GM19452 (cell line): ENCODE measurements at regions not wholly inside any gene's neighbourhood (a gene's known extent, or its start where the extent isn't known, plus 50 kb on each side); places are given as distances from the start of the nearest gene placed in this dataset.
"Not testable (repeated sequence)": the region's sequence is repeated elsewhere in the genome, so short reads cannot be mapped to it uniquely, and the experiment has no call there.

ENCODE experiments used
- ATAC-seq: cut with Tn5 transposase; IDR thresholded peaks from one replicate; pipeline ENCODE4 v1.9.1; 2021; ENCODE audit not compliant: unreplicated experiment

DNA sequence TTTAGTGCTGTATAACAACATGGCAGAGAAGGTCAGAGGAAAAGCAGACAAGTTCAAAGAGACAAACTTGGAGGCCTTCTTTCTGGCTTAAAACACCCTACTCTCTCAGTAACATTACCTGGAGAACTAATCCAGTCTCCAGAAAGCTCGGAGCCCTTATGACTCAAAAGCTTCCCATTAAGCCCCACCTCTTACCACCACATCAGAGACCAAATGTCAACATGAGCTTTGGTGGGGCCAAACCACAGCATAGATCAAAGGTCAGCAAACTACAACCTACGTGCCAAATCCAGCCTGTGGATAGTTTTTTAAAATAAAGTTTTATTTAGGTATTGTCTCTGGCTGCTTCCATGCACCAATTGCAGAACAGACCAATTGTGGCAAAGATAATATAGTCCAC, 589.9 kb downstream of the DNAH5 start:
- ATAC-seq, result no peak

DNA sequence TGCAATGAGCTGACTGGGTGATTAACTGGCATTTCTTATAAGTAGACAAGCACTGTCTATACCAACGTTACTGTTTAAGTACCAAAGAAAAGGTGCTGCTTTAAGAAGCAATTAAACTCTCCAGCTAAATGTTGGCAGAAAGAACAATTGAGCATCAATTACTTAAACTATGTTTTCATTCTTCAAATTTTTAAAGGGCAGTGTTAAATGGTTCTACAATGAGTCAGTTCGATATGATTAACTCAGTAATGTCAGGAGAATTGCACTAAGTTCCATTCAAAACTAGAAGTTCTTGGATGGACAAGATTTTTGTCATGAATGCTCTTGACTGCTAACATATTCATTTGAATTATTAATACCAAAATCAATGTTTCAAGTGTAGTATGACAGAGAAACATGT, 593.7 kb downstream of the DNAH5 start:
- no peak for ATAC-seq

DNA sequence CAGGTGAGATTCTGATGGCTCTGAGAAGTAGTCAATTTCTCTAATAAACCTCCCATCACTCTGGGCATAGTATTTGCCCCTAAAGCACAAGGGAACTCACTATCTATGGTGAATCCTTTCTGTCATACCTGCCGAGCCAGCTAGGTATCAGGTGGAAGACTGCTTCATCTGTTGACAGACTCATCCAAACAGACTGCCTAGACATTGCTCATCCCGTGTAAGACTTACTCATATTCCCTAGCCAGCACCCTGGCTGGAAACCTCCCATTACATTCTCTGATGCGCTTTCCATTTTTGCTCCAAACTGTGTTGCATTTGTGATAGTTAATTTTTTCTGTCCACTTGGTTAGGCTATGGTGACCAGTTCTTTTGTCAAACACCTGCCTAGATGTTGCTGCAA, 595.9 kb downstream of the DNAH5 start:
- ATAC-seq, result no peak

DNA sequence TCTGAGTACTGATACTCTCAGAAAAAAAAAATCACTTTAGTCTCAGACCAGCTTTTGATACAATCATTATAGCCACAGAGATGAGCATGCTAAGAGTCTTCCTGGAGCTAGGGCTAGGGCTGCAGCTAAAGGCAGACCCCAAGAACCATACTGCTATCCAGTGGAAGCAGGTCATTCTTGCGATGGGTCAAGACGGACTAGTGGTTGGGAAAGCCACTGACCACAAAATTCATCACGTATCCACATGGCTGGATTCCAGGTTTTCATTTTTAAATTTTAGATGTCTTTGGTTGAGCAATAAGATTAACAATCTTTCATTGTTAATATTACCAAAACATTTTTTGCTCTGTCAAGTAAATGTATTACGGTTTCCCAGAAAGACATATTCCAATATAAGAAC, 598.1 kb downstream of the DNAH5 start:
- no peak for ATAC-seq

DNA sequence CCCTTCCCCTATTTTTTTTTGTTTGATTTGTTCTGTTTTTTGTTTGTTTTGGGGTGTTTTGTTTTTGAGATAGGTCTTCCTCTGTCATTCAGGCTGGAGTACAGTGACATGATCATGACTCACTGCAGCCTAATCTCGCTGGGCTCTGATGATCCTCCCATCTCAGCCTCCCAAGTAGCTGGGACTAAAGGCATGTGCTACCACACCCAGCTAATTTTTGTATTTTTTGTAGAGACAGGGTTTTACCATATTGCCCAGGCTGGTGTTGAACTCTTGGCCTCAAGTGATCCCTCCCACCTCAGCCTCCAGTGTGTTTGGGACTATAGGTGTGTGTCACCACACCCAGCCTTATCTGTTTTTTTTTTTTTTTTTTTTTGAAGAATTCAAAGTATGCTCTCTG, 605.4 kb downstream of the DNAH5 start:
- ATAC-seq, result no peak

DNA sequence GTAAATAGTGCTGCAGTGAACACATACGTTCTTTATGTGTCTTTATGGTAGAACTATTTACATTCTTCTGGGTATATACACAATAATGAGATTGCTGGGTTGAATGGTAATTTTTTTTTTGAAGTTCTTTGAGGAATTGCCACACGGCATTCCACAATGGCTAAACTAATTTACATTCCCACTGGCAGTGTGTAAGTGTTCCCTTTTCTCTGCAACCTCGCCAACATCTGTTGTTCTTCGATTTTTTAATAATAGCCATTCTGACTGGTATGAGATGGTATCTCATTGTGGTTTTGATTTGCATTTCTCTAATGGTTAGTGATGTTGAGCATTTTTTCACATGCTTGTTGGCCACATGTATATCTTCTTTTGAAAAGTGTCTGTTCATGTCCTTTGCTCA, 609.5 kb downstream of the DNAH5 start:
- not testable (repeated sequence) for ATAC-seq

DNA sequence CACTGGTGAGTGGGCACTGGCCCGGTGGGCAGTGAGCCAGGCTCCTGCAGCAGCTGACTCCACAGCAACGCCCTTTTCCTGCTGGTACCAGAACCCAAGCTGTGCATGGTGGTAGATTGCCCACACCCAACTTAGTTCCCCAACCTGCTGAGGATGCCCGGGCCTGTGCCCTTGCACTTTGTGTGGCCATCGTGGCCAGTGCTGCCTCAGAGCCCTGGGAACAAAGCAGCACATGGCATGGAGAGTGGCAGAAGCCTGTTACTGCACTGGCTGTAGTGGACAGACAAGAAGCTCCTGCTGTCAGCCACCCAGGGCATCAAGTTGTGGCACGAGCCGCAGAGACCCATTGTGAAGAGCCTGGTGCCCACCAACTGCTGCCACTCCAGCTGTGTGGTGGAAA, 612.9 kb downstream of the DNAH5 start:
- ATAC-seq, result no peak

DNA sequence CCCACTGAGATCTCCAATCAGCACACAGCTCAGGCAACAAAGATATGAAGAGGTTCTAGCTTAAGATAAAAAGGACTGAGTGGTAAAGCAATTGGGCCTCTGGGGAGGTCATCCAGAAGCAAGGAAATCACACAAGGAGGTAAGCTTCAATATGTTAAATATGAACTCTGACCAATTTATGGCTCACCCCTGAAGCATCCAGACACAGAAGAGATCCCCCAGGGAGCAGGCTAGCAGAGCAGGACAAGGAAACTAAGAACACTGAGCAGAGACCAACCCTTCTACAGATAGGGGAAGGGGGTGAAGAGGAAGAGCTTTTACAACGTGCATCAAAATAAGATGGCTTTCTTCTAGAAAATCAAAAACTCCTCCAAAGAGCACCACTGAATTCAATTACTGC, 616.2 kb downstream of the DNAH5 start:
- ATAC-seq, result no peak

DNA sequence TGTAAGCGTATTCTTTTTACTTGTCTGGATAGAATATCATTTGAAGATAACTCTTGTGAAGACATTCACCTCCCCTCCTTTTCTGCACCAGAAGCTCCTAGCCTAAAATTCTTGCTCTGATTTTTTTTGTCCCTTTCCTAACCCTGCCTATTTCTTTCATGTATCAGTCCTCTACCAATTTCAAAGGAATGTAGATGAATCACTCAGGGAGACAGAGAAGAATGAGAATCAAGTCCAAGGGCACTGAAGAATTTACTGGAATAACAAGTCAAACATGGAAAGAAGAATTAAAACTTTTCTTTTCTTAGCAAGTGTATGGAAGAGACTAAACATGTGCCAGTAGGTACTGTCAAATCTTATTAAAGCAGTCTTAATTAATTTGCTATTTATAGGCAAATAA, 618.7 kb downstream of the DNAH5 start:
- no peak for ATAC-seq

DNA sequence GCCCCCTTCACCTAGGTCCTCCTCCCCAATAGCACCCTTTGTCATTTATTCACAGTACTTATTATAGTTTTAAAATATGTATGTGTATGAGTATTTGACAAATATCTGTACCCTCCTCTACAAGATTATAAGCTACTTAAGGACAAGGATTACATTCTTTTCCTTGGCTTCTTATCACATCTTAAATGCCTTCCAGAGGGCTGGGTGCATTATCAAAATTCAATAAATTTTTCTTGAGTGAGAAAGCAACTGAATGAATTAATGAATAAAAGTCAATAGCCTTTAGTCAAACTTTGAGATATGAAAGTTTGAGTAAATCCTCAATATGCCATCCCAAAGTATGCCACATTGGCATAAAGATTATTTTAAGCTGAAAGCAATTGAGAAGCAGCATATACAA, 621.7 kb downstream of the DNAH5 start:
- no peak for ATAC-seq

DNA sequence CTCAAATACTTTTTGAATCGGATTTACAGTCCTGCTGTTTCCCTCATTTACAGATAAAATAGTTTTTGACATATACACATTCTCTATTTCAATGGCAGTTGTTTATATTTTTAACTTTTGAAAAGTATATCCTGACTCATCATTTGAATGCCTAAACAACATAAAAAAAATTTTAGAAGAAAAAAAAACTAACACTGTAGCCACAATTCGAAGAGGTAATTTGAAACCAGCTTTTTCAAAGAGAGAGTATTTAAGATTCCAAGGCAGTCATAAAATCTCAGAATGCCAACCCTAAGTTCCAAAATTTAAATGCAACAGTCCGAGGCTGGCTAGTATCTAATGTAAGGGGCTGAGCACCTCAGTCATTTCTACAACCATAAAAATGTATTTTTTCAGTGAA, 626.8 kb downstream of the DNAH5 start:
- ATAC-seq, result no peak

DNA sequence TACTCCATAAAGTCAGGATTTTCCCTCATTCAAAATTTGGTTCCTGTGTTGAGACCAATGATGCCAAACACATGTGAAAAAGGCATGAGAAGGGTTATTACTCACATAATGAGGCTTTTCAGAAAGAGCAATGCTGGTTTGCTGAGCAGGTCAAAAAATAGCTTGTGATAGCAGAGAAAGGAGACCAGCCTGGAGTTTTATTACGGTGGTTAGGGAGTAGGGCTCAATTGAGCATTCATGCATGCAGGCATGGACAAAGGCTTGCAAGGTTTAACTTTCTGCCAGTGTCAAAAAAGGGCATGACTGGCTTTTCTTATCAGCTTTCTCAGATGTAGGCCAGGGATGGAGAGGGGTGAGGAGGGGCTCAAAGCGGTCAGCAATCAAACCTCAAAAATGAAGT, 628.3 kb downstream of the DNAH5 start:
- ATAC-seq, result no peak

DNA sequence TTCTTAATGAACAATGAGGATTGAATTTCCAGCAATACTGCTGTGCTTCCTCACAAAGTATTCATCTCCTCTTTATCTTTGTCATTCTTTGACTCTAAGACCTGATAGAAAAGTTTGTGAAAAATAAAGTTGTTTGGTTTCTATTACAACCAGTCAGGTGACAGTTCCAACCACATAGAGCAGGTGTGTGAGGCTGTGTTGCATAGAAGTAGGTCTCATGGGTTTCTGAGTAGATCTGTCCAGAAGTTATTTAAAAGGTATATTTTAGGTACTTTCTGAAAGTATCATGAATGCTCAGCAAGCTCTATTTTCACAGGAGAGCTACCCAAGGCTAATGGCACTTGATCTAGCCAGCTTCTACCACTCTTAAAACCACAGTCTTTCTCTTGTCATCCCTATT, 637.0 kb downstream of the DNAH5 start:
- ATAC-seq, result no peak

DNA sequence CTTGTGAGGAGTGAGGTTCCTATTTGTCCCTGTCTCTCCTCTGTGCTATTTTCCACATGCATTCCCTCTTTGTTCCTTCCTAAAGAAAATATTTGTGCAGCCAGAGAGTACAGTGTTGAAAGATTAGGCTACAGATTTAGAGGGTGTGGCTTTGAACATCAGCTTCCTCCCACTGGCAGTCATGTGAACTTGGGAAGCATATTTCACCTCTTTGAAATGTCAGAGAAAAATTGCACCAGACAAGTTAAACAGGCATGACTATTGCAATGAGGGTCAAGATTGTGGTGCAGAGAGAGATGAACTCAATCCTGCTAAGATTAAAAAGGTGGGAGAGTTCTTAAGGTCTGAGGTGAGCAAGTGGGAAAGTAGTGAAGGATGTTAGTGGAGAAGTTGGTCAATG, 641.0 kb downstream of the DNAH5 start:
- no peak for ATAC-seq

DNA sequence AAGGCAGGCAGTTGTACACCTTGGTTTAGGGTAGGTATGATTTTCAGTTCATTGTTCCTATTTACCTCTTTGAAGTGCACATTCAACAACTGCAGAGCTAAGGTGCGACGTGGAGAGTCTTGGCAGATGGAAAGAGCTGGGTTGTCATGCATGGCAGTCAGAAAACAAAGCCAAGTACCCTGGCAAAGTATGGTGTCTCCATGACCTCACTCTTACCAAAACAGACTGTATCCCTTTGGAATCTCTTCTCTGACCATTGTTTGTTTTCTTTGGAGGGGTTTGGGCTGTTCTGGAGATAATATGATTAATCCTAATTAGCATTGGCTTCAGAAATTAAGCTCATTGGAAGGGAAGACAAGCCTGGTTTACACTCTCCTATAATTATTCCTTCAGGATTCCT, 665.7 kb downstream of the DNAH5 start:
- ATAC-seq, result no peak

DNA sequence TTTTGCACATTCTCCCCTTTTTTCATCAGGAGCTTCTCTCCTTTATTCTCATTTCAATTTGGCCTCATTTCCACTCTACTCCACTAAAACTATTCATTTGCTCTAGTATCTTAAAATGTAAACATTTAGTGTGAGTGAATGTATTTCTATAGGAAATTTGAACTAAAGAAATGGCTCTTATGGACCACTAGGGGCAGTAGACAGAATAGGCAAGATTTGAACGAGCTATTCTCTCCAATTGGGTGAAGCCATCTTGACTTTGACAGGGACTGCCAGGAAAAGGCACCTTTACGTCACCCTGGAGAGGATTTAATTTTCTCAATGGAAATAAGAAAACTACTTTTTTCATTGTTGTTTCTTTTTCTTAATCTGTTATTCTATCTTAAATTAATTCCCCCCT, 666.3 kb downstream of the DNAH5 start:
- no peak for ATAC-seq

DNA sequence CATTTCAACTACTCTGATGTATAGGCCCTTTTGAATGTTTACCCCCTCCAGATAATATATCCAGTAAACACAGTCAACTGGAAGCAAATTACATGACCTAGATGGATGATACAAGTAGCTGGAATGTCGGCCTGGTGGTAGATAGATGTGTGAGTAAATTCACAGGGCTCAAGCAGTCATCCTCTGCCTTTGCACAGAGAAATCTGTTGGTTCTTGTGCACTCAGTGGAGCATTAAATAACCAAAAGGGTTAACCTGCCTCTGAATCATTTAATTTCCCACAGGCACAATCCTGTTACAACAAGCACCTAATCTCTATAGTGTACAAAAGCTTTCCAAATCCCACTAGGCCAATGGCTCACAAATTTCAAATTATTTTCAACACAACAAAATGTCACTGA, 668.3 kb downstream of the DNAH5 start:
- no peak for ATAC-seq

DNA sequence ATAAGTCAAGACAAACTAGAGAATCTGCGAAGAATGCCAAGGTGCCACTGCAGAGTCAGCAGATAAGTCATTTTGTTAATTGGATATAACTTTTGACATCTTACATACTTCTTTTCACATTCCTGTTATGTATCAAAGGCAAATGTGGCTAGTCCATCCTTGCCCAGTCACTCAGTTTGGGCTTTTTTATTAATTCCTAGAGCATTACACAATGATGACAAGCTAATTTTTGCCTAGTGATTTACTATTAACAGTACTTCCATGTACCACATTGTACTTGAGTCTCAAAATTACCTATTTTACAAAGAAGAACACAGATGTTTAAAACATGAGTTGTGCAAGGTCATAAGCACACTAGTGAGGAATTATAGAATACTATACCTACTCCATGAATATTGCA, 680.8 kb downstream of the DNAH5 start:
- no peak for ATAC-seq

DNA sequence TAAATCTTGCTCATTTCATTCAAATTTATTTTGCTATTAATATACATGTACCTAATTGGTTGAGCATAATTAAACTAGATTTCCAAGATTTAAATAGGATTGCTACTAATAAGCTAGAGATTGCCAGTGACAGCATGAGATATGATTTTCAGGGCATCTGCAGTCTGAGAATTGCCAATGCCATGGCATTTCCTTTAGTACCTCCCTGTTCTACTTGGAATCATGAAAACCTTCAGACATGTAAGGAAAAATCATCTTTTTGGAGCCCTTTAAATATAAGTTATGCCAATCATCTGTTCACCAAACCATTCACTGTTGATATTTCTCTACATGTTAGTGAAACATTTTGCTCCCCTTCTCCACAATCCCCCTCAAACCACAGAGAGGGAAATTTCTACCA, 691.4 kb downstream of the DNAH5 start:
- ATAC-seq, result no peak

DNA sequence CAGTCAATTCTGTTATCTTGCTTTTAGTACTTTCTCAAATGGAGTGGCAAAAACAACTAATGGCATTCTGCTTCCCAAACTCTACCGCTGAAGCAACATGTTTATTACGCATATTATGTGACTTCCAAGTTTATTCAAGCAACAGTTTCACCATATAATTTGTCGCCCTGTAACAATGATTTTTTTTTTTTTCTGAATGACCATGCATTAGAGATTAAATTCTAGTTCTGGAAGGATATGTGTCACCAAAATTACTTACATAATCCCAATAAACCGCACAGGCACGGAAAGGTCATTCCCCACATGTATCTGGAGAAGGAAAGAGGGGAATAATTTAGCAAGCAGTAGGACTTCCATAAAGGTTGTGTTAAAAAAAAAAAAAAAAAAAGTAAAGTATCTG, 691.8 kb downstream of the DNAH5 start:
- ATAC-seq, result no peak

DNA sequence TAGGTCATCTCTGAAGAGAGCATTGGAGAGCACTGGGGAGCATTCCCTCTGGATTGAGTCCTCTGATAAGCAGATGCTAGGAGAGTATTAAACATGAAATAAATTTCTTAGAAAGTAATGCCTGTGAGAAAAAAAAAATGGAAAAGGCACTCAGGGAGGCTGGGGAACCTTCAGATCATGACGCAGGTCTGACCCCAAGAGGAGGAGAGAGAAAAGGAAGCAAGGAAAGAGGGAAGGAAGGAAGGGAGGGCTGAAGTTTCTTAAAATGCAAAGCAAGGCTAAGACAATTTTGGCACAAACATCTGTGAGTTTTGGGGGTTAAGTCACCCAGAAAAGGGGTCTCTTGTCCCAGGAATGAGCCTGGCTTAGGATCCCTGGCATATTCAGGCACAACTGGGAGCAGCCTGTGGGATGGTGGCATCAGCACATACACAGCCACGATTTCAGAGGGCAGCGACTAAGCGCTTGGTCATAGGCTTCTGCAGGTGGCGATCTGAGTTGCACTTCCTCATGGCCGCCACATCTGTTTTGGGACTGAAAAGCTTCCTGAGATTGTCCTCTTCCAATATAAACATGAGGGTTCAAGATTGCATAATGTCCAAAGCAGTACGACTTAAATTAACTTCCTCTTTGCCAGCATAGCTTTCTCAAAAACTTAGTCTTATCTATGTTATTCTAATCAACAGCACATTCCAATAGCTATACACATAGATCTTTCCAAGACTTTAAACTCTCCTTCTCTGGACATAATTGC, 692.7 kb downstream of the DNAH5 start:
- no peak for ATAC-seq

DNA sequence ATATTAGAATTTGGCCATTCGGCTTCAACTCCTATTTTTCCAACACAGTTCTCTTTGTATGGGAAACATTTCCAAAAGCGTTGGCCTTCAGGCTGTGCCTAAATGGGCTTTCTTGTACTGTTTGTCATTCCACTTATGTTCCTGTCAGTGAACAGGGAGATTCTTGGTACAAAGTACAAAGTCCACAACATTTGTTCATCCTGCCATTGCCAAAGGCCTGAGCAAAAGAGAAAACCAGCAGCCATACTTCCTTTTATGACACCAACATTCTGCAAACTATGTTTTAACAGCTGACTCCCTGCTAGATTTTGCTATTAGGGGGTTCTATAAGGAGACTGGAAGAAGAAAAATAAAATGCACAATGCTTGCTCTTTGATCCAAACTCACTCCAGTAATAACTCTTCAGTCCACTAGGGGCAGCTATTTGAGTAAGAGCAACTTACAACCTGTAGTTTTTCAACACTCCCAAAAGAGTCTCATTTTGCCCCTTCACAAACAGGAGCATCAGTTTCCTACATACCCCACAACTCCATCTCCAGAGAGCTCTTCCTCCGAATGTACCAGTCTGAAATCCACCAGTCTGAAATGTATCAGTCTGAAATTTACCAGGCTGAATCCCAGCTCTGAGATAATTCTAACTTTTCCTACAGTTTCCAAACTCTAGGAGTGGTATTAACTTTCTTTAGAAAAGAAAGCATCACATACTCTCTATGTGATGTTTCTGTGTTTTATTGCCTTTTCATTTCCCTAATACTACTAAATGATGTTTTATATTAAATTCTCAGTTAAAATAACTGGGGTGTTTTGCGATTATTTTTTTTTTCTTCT, 693.8 kb downstream of the DNAH5 start:
- no peak for ATAC-seq

DNA sequence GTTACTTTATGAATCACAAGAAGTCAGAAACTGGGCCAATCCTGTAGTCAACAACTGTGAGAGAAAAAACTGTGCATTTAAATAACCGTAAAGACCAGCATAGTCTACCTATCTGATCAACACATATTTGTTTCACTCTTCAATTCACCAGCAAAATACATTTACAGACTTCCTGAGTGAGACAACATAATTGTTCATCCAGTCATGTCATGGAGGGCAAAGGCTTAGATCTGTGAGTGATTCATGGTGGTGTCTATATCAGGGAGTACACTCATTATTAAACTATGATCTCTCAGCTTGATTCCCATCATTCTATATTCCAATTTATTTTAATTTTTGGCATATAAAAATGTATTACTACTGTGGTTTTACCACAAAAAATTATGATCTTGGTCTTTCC, 694.6 kb downstream of the DNAH5 start:
- ATAC-seq, result no peak
